Psoas muscle (tissue), 7 donors: ENCODE measurements at regions not wholly inside any gene's neighbourhood (a gene's known extent, or its start where the extent isn't known, plus 50 kb on each side); places are given as distances from the start of the nearest gene placed in this dataset.
"Not testable (repeated sequence)": the region's sequence is repeated elsewhere in the genome, so short reads cannot be mapped to it uniquely, and the experiment has no call there.

Source experiments
- ATAC-seq, 4 donors: fragments of 200-7000 bp; cut with Tn5 transposase; one replicate each; pipeline ENCODE4 v1.9.1; 2020; ENCODE audit warnings: moderate library complexity in 3 of 4, mild to moderate bottlenecking in 2 of 4
- DNase-seq, 2 donors: peaks; one replicate each; pipeline ENCODE4 v3.0.0-alpha.2; 2020
- H3K27ac ChIP-seq: fragments of 200-600 bp; one replicate; pipeline ENCODE4 v1.8.0; 2022
- H3K27me3 ChIP-seq, 3 donors: fragments of 200-600 bp in 1 of 3; one replicate each; pipeline versions ENCODE4 v1.6.1 to v1.8.0; 2013 to 2022; ENCODE audit warnings: low read length in 2 of 3, mild to moderate bottlenecking in 2 of 3, moderate library complexity in 1 of 3; ENCODE audit not compliant: insufficient read depth in 3 of 3
- H3K36me3 ChIP-seq, 2 donors: fragments of 200-600 bp in 1 of 2; one replicate each; pipeline versions ENCODE4 v1.6.1 to v1.8.0; 2013 to 2022; ENCODE audit warnings: low read depth in 1 of 2, mild to moderate bottlenecking in 1 of 2, moderate library complexity in 1 of 2; ENCODE audit not compliant: insufficient read depth in 1 of 2
- H3K4me1 ChIP-seq: fragments of 200-600 bp; one replicate; pipeline ENCODE4 v1.8.0; 2022
- H3K4me3 ChIP-seq: fragments of 200-600 bp; one replicate; pipeline ENCODE4 v1.8.0; 2022; ENCODE audit warnings: mild to moderate bottlenecking
- H3K9me3 ChIP-seq: fragments of 200-600 bp; one replicate; pipeline ENCODE4 v1.8.0; 2022
- CTCF ChIP-seq: fragments of 200-600 bp; IDR thresholded peaks from one replicate; pipeline ENCODE4 v1.8.0; 2022; ENCODE audit warnings: antibody characterized with exemption
- WGBS, 3 donors: extraction: QIAGEN DNeasy Blood & Tissue Kit; methylation state at CpG; one replicate each; pipeline versions ENCODE4 v1.1.6 to v1.1.7; 2013; 5-methylcytosine and 5-hydroxymethylcytosine counted together
- intact Hi-C, 2 donors: fragments of 100-400 bp; cut with DNase I; formaldehyde crosslinking; loops; one replicate each; pipeline versions ENCODE4 v1.11.0 to v1.14.2; 2022
- donor health status: healthy with polysubstance abuse.
- donor health status: DM: no; HTN: no; CAD: no; lungs with moderate emphysema.
- donor health status: Bipolar disorder and iron deficiency.
- donor health status: healthy.
- donor health status: DM: yes; HTN: yes; CAD: no.
- donor health status: DM: no; HTN: no; CAD: no.
- donor health status: DM: yes; HTN: yes; CAD: no.

DNA sequence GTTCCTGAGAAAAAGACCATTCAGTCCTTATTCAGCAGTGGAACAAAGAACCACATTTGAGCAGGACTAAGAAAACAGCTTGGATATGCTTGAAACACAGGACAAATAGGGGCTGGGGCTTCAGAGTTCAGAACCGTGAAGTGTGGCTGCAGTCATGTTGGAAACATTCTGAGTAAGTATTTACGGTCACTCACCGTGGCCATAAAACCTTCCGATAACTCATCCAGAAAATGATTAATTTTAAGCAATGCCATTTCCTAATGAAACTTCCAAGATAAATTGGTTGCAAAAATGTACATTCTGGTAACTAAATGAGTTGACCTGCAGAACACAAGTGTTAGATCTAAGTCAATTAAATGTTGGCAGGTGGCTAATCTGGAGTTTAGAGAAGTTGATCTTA, 279.2 kb downstream of the CXCL12 start:
- intact Hi-C loops, result no loop called here
- TF ChIP-seq CTCF, result no peak
- Histone ChIP-seq H3K4me3 (no peak overlapping the region), H3K36me3 (no peaks in the 10 kb centered on the region), H3K4me1 (no peaks in the 10 kb centered on the region), H3K27me3 (no peaks in the 10 kb centered on the region), H3K27ac (no peak overlapping the region), H3K9me3 (peaks cover 3% of the 10 kb centered on the region)
- 50 to 61% (median 50%) methylated on average over 4 of the region's 4 CpGs for whole genome bisulfite sequencing, 3 donors
- DNase-seq, result no peak
- ATAC-seq, result no peak

GRCh38 chr10:44102726-44103255, 282.1 kb downstream of the CXCL12 start:
- 83 to 95% (median 85%) methylated on average over 5 of the region's 5 CpGs for WGBS, 3 donors
- ATAC-seq, result no peak

DNA sequence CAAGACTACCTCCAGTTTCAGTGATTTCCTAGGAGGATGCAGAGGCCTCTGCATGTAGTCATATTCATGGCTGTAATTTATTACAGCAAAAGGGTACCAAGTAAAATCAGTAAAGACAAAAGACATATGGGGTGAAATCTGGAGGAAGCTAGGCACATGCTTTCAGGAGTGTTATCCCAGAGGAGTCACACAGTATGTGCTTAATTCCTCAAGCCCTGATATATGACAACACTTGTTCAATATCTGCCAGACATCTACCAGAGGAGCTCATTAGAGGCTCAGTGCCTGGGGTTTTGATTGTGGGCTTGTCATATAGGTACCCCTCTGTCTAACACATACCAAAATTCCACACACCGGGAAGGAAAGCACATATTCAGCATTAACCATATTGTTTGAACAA, 283.8 kb downstream of the CXCL12 start:
- WGBS, 3 donors, result 25 to 56% (median 38%) methylated on average over 1 of the region's 1 CpG
- Histone ChIP-seq H3K36me3 (no peaks in the 10 kb centered on the region), H3K4me3 (no peak overlapping the region), H3K27me3 (no peaks in the 10 kb centered on the region), H3K4me1 (no peaks in the 10 kb centered on the region), H3K9me3 (peaks cover 6% of the 10 kb centered on the region), H3K27ac (no peak overlapping the region)
- no peak for DNase-seq
- TF ChIP-seq CTCF, result no peak
- no peak for ATAC-seq
- intact Hi-C loops, result no loop called here

More at GRCh38 chr10:44102726-44103255, 282.1 kb downstream of the CXCL12 start:
- intact Hi-C loops, result no loop called here
- no peak overlapping the region for H3K27ac ChIP-seq
- H3K4me3 ChIP-seq, result no peak overlapping the region
- peaks cover 3% of the 10 kb centered on the region for H3K9me3 ChIP-seq
- no peak for TF ChIP-seq CTCF
- H3K27me3 ChIP-seq, result no peaks in the 10 kb centered on the region
- no peaks in the 10 kb centered on the region for H3K4me1 ChIP-seq
- no peaks in the 10 kb centered on the region for H3K36me3 ChIP-seq
- no peak for DNase-seq

DNA sequence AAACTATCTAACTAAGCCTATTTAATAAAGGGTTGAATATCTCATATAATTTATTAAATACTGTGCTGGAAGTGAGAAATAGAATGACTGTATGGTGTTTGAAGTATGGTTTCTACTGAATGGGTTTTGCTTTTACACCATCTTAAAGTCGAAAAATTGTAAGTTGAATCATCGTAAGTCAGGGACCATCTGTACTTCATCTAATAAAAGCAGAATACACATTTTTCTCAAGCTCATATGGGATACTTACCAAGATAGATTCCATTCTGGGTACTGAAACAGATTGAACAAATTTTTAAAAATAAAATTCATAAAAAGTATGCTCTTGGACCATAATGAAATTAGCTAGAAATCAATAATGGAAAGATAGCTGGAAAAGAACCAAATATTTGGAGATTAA, 285.4 kb downstream of the CXCL12 start:
- Histone ChIP-seq H3K27ac (no peak overlapping the region), H3K4me1 (no peaks in the 10 kb centered on the region), H3K9me3 (peaks cover 15% of the 10 kb centered on the region), H3K27me3 (no peaks in the 10 kb centered on the region), H3K4me3 (no peak overlapping the region), H3K36me3 (no peaks in the 10 kb centered on the region)
- ATAC-seq, result no peak
- intact Hi-C loops, result no loop called here
- 91 to 96% (median 95%) methylated on average over 2 of the region's 2 CpGs for WGBS, 3 donors
- DNase-seq, result no peak
- TF ChIP-seq CTCF, result no peak

DNA sequence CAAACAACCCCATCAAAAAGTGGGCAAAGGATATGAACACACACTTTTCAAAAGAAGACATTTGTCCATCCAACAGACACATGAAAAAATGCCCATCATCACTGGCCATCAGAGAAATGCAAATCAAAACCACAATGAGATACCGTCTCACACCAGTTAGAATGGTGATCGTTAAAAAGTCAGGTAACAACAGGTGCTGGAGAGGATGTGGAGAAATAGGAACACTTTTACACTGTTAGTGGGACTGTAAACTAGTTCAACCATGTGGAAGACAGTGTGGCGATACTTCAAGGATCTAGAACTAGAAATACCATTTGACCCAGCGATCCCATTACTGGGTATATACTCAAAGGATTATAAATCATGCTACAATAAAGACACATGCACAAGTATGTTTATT, 288.7 kb downstream of the CXCL12 start:
- H3K4me3 ChIP-seq, H3K36me3 ChIP-seq, intact Hi-C loops, H3K27me3 ChIP-seq, H3K27ac ChIP-seq, DNase-seq, H3K4me1 ChIP-seq, ATAC-seq: not testable (repeated sequence)
- H3K9me3 ChIP-seq, result peaks cover 15% of the 10 kb centered on the region
- WGBS, 3 donors, result 68 to 93% (median 86%) methylated on average over 4 of the region's 4 CpGs
